Panc1 (cell line): ENCODE measurements at regions not wholly inside any gene's neighbourhood (a gene's known extent, or its start where the extent isn't known, plus 50 kb on each side); places are given as distances from the start of the nearest gene placed in this dataset.

Experiments used
- ATAC-seq: fragments of 200-7000 bp; cut with Tn5 transposase; 2 replicates; pipeline ENCODE4 v1.9.1; 2020; ENCODE audit warnings: mild to moderate bottlenecking, moderate library complexity
- BruUV-seq: library from RNA; stranded (reverse); fragments of 400-500 nt; replicated peaks from 2 replicates; lab custom pipeline; 2021; lab: Mats Ljungman, UMichigan
- CTCF ChIA-PET: fragments of 300-600 bp; sonication (Branson Sonifier 250); formaldehyde crosslinking; loops from one replicate; lab custom pipeline; 2022; ENCODE audit warnings: antibody characterized with exemption; lab: Charles Lee
- POLR2A ChIA-PET: fragments of 300-600 bp; sonication (Branson Sonifier 250); formaldehyde crosslinking; loops from one replicate; lab custom pipeline; 2022; ENCODE audit warnings: antibody characterized with exemption; lab: Charles Lee
- DNase-seq: peaks from one replicate; pipeline ENCODE4 v3.0.0-alpha.2; 2010; ENCODE audit warnings: low read depth, low spot score
- H3K27ac ChIP-seq: 2 replicates; pipeline ENCODE4 v1.5.1; 2011; ENCODE audit warnings: mild to moderate bottlenecking, low read length, inconsistent platforms
- H3K27me3 ChIP-seq: fragments of 200-500 bp; sonication (Bioruptor generic); 2 replicates; pipeline ENCODE4 v1.6.0; 2014; ENCODE audit warnings: low read length, inconsistent platforms; ENCODE audit not compliant: control insufficient read depth, insufficient read depth
- H3K36me3 ChIP-seq: fragments of 200-500 bp; sonication (Bioruptor generic); 2 replicates; pipeline ENCODE4 v1.5.1; 2014; ENCODE audit warnings: inconsistent platforms, mild to moderate bottlenecking, low read length, moderate library complexity; ENCODE audit not compliant: control insufficient read depth, insufficient read depth
- H3K4me1 ChIP-seq: 2 replicates; pipeline ENCODE4 v1.5.1; 2011; ENCODE audit warnings: inconsistent platforms, mild to moderate bottlenecking, low read length, moderate library complexity; ENCODE audit not compliant: control insufficient read depth, insufficient read depth
- H3K4me3 ChIP-seq, 2 experiments: 2 replicates each; pipeline ENCODE4 v1.5.1; 2011 to 2012; ENCODE audit warnings: low read depth in 2 of 2, low read length in 2 of 2, mild to moderate bottlenecking in 2 of 2, inconsistent platforms in 1 of 2, moderate library complexity in 1 of 2
- H3K9me3 ChIP-seq: fragments of 200-500 bp; sonication (Bioruptor generic); 2 replicates; pipeline ENCODE4 v1.5.1; 2014; ENCODE audit warnings: low read depth, mild to moderate bottlenecking, inconsistent platforms, low read length, moderate library complexity; ENCODE audit not compliant: control insufficient read depth, insufficient read depth
- POLR2AphosphoS5 ChIP-seq: IDR thresholded peaks from 2 replicates; pipeline ENCODE4 v1.6.1; 2012; ENCODE audit warnings: mild to moderate bottlenecking, low read depth, low read length, moderate library complexity
- SIN3A ChIP-seq: IDR thresholded peaks from 2 replicates; pipeline ENCODE4 v1.6.1; 2012; ENCODE audit warnings: low read depth, mild to moderate bottlenecking, low read length, moderate library complexity, borderline replicate concordance; ENCODE audit not compliant: insufficient read depth
- TCF7L2 ChIP-seq: IDR thresholded peaks from 2 replicates; pipeline ENCODE4 v1.6.1; 2011; ENCODE audit warnings: mild to moderate bottlenecking, low read depth, low read length, inconsistent platforms
- in situ Hi-C: cut with HindIII; loops from 2 replicates; pipeline ENCODE4 v1.10.0; 2016; ENCODE audit warnings: low sequenced_read_pairs, low pct_unique_long_range_greater_than_20kb
- intact Hi-C: fragments of 100-400 bp; cut with micrococcal nuclease; formaldehyde crosslinking; loops from one replicate; pipeline ENCODE4 v1.10.0; 2022; ENCODE audit not compliant: unreplicated experiment
- TF ChIP-seq, protein P1 (sequence below): fragments of 450-650 bp; IDR thresholded peaks from 2 replicates; pipeline ENCODE4 v1.5.1; 2017; ENCODE audit warnings: mild to moderate bottlenecking
- TF ChIP-seq, protein P2 (sequence below), 2 experiments: IDR thresholded peaks; 2 replicates each; pipeline ENCODE4 v1.6.1; 2011 to 2012; ENCODE audit warnings: low read depth in 2 of 2, control low read depth in 1 of 2, low read length in 1 of 2, mild to moderate bottlenecking in 1 of 2, moderate library complexity in 1 of 2; ENCODE audit not compliant: insufficient read depth in 1 of 2

DNA sequence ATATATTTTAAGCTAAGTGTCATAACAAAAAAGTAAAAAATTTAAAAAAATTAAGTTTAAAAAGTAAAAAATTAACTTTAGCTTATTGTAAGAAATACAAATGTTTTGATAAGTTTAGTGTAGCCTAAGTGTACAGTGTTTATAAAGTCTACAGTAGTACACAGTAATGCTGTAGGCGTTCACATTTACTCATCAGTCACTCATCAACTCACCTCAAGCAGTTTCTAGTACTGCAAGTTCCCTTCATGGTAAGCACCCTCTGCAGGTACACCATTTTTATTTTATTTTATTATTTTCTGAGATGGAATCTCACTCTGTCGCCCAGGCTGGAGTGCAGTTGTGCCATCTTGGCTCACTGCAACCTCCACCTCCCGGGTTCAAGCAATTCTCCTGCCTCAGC, 316.0 kb downstream of the FGFR2 start:
- Histone ChIP-seq H3K9me3 (no peaks in the 10 kb centered on the region), H3K4me1 (0 out of 2 replicates have a peak, but pooled peaks cover 2% of the 10 kb centered on the region), H3K36me3 (no peaks in the 10 kb centered on the region), H3K4me3 (no peak overlapping the region), H3K27ac (no peak overlapping the region), H3K27me3 (peaks cover 8% of the 10 kb centered on the region)
- ChIA-PET POLR2A (no interaction called here), CTCF (no interaction called here)
- TF ChIP-seq POLR2AphosphoS5 (no peak), SIN3A (no peak), TCF7L2 (no peak)
- TF ChIP-seq, protein P1, sequence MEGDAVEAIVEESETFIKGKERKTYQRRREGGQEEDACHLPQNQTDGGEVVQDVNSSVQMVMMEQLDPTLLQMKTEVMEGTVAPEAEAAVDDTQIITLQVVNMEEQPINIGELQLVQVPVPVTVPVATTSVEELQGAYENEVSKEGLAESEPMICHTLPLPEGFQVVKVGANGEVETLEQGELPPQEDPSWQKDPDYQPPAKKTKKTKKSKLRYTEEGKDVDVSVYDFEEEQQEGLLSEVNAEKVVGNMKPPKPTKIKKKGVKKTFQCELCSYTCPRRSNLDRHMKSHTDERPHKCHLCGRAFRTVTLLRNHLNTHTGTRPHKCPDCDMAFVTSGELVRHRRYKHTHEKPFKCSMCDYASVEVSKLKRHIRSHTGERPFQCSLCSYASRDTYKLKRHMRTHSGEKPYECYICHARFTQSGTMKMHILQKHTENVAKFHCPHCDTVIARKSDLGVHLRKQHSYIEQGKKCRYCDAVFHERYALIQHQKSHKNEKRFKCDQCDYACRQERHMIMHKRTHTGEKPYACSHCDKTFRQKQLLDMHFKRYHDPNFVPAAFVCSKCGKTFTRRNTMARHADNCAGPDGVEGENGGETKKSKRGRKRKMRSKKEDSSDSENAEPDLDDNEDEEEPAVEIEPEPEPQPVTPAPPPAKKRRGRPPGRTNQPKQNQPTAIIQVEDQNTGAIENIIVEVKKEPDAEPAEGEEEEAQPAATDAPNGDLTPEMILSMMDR: no peak
- TF ChIP-seq, protein P2, sequence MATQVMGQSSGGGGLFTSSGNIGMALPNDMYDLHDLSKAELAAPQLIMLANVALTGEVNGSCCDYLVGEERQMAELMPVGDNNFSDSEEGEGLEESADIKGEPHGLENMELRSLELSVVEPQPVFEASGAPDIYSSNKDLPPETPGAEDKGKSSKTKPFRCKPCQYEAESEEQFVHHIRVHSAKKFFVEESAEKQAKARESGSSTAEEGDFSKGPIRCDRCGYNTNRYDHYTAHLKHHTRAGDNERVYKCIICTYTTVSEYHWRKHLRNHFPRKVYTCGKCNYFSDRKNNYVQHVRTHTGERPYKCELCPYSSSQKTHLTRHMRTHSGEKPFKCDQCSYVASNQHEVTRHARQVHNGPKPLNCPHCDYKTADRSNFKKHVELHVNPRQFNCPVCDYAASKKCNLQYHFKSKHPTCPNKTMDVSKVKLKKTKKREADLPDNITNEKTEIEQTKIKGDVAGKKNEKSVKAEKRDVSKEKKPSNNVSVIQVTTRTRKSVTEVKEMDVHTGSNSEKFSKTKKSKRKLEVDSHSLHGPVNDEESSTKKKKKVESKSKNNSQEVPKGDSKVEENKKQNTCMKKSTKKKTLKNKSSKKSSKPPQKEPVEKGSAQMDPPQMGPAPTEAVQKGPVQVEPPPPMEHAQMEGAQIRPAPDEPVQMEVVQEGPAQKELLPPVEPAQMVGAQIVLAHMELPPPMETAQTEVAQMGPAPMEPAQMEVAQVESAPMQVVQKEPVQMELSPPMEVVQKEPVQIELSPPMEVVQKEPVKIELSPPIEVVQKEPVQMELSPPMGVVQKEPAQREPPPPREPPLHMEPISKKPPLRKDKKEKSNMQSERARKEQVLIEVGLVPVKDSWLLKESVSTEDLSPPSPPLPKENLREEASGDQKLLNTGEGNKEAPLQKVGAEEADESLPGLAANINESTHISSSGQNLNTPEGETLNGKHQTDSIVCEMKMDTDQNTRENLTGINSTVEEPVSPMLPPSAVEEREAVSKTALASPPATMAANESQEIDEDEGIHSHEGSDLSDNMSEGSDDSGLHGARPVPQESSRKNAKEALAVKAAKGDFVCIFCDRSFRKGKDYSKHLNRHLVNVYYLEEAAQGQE (IDR thresholded peaks at IDR 0.05; ENCODE audit: insufficient read depth in 1 of 2, low read depth in 2 of 2, low read length in 1 of 2): no peak
- DNase-seq: no peak
- BruUV-seq: no TSS peak
- intact Hi-C loops (no loop called here), in situ Hi-C loops (no loop called here)
- ATAC-seq: no peak

DNA sequence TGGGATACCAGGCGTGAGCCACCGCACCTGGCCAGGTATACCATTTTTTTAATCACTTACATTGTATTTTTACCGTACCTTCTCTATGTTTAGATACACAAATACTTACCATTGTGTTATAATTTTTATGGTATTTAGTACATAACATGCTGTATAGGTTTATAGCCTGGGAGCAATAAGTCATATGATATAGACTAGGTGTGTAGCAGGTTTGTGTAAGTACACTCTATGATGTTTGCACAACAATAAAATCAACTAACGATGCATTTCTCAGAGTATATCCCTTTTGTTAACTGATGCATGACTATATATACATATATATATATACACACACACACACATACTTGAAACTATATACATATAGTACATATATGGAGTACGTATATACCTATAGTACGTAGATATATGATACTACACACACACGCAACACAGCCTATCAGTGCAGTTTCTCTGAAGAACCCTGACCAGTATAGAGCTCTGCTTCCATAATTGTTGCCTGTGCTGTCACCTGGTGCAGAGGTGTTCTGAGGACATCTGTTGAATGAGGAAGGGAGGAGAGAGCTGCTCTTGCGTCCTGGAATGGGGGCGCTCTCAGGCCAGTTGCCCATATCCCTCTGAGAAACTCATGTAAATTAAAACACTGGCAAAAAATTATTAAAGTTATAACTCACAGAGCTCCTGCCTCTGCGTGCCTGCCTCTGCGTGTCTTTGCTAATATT, 315.3 kb downstream of the FGFR2 start:
- BruUV-seq: no TSS peak
- in situ Hi-C loops: no loop called here
- Histone ChIP-seq H3K4me3 (no peak overlapping the region), H3K4me1 (0 out of 2 replicates have a peak, but pooled peaks cover 2% of the 10 kb centered on the region), H3K27me3 (peaks cover 6% of the 10 kb centered on the region), H3K36me3 (no peaks in the 10 kb centered on the region), H3K27ac (no peak overlapping the region), H3K9me3 (no peaks in the 10 kb centered on the region)
- TF ChIP-seq SIN3A (no peak), POLR2AphosphoS5 (no peak), TCF7L2 (no peak)
- TF ChIP-seq, protein P2 (IDR thresholded peaks at IDR 0.05; ENCODE audit: insufficient read depth in 1 of 2, low read depth in 2 of 2, low read length in 1 of 2): no peak
- TF ChIP-seq, protein P1: no peak
- POLR2A ChIA-PET: no interaction called here
- intact Hi-C loops: no loop called here
- ATAC-seq (no peak), DNase-seq (no peak)
- CTCF ChIA-PET: no interaction called here
